RWPE2 (cell line): ENCODE measurements at regions not wholly inside any gene's neighbourhood (a gene's known extent, or its start where the extent isn't known, plus 50 kb on each side); places are given as distances from the start of the nearest gene placed in this dataset.

Experiments
- ATAC-seq: fragments of 200-7000 bp; cut with Tn5 transposase; 3 replicates; pipeline ENCODE4 v1.9.1; 2021; ENCODE audit warnings: low read depth
- DNase-seq: peaks from one replicate; pipeline ENCODE4 v3.0.0-alpha.2; 2020; ENCODE audit warnings: low spot score
- H3K27ac ChIP-seq: fragments of 450-650 bp; 2 replicates; pipeline ENCODE4 v1.5.1; 2017; ENCODE audit warnings: mild to moderate bottlenecking; ENCODE audit not compliant: poor library complexity, severe bottlenecking
- H3K27me3 ChIP-seq: fragments of 250-450 bp; sonication (Bioruptor Pico); 2 replicates; pipeline ENCODE4 v1.5.1; 2021; ENCODE audit warnings: mild to moderate bottlenecking, moderate library complexity; ENCODE audit not compliant: insufficient read depth, poor library complexity, severe bottlenecking
- H3K36me3 ChIP-seq: fragments of 250-450 bp; sonication (Bioruptor Pico); 2 replicates; pipeline ENCODE4 v1.5.1; 2020; ENCODE audit warnings: low read depth, mild to moderate bottlenecking, moderate library complexity
- H3K4me1 ChIP-seq: fragments of 250-450 bp; sonication (Bioruptor Pico); 2 replicates; pipeline ENCODE4 v1.5.1; 2021; ENCODE audit warnings: mild to moderate bottlenecking, moderate library complexity; ENCODE audit not compliant: insufficient read depth, poor library complexity, severe bottlenecking
- H3K4me3 ChIP-seq: fragments of 250-450 bp; sonication (Bioruptor Pico); 2 replicates; pipeline ENCODE4 v1.5.1; 2021; ENCODE audit warnings: mild to moderate bottlenecking, moderate library complexity; ENCODE audit not compliant: severe bottlenecking
- H3K9me3 ChIP-seq: fragments of 250-450 bp; sonication (Bioruptor Pico); 2 replicates; pipeline ENCODE4 v1.5.1; 2021; ENCODE audit warnings: mild to moderate bottlenecking, moderate library complexity; ENCODE audit not compliant: severe bottlenecking
- TF ChIP-seq, protein P1 (sequence below): fragments of 450-650 bp; IDR thresholded peaks from one replicate; pipeline ENCODE4 v1.5.1; 2017; ENCODE audit warnings: mild to moderate bottlenecking, moderate library complexity; ENCODE audit not compliant: poor library complexity, severe bottlenecking

DNA sequence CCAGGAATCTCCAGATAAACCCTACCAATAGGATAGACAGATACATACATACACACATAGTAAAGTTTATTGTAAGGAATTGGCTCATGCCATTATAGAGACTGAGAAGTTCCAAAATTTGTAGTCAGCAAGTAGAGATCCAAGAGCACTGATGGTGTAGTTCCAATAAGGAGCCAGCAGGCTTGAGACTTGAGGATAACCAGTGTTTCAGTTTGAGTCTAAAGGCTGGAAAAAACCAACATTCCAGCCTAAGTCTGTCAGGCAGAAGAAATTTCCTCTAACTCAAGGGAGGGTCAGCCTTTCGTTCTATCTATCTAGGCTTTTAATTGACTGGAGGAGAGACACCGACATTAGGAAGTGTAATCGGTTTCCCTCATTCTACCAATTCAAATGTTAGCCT lies 110.2 kb upstream of the TSHZ3 start:
- no peaks in the 10 kb centered on the region for H3K27me3 ChIP-seq
- TF ChIP-seq, protein P1, sequence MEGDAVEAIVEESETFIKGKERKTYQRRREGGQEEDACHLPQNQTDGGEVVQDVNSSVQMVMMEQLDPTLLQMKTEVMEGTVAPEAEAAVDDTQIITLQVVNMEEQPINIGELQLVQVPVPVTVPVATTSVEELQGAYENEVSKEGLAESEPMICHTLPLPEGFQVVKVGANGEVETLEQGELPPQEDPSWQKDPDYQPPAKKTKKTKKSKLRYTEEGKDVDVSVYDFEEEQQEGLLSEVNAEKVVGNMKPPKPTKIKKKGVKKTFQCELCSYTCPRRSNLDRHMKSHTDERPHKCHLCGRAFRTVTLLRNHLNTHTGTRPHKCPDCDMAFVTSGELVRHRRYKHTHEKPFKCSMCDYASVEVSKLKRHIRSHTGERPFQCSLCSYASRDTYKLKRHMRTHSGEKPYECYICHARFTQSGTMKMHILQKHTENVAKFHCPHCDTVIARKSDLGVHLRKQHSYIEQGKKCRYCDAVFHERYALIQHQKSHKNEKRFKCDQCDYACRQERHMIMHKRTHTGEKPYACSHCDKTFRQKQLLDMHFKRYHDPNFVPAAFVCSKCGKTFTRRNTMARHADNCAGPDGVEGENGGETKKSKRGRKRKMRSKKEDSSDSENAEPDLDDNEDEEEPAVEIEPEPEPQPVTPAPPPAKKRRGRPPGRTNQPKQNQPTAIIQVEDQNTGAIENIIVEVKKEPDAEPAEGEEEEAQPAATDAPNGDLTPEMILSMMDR, result no peak
- H3K36me3 ChIP-seq, result no peaks in the 10 kb centered on the region
- no peak overlapping the region for H3K4me3 ChIP-seq
- H3K27ac ChIP-seq, result no peak overlapping the region
- no peaks in the 10 kb centered on the region for H3K4me1 ChIP-seq
- no peak for ATAC-seq
- H3K9me3 ChIP-seq, result no peaks in the 10 kb centered on the region
- DNase-seq, result no peak

DNA sequence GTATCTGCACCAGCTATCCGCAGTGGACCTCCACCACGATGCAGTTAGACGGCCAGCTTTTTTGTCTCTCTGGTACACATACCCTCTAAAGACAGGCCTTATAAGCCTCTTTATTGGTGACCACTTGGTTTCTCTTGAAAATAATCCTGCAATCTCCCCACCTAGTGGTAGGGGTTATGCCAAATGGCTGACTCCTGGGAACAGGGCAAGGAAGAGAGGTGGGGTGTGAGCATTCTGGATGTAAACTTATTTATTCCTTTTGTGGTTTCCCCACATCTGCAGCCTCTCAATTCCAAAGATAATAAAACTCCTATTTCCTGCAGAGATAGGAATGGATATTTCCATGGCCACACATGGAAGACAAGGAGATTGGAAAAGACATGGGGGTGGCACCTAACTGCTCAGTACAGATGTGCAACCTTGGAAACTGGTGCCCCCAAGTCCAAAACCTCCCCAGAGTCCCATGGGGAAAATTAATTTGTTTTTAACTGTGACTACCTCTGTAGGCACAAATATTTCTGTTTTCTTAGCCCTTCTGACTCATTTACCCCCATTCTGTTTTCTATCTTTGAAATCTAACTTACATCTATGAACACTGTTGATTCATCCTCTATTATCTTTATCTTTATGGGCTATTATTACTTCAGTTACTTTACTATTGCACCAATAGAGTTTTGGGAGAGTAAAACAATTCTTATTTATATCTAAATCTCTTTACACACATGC lies 112.7 kb upstream of the TSHZ3 start:
- H3K27me3 ChIP-seq, result no peaks in the 10 kb centered on the region
- H3K36me3 ChIP-seq, result no peaks in the 10 kb centered on the region
- H3K9me3 ChIP-seq, result no peaks in the 10 kb centered on the region
- no peak overlapping the region for H3K27ac ChIP-seq
- TF ChIP-seq, protein P1, result peak; percentile 27
- H3K4me3 ChIP-seq, result no peak overlapping the region
- DNase-seq, result no peak
- no peaks in the 10 kb centered on the region for H3K4me1 ChIP-seq
- no peak for ATAC-seq

DNA sequence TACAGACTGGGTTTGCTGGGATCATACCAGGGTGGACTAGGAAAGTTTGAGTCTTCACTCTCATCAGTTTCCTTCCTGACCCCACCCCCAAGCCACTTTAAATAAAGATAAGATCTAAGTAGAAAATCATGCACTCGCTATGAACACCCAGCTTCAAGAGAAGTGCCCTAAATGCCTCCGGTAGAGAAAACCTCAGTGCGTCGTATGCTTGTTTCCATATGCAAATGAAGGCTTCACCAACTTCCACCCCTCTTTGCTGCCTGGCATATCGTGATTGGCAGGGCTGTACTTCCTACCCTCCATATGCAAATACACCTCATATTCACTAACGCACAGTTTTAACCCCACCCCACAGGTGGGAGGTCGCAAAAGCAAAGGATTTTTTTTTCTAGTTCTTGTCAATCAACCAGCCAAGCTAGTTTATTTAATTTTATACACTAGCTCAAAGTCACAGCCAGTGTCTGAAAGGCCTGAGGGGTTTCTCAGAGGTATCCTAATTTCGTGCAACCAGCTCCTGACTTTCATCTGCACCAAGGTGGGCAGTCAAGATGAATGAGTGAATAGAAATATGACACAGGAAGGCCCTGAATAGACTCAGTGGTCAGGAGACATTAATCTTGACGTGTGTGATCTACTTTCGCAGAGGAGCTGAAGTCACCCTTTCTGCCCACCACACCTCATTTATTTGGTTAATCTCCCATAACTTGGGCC lies 121.1 kb upstream of the TSHZ3 start:
- no peak overlapping the region for H3K4me3 ChIP-seq
- H3K27ac ChIP-seq, result no peak overlapping the region
- no peak for DNase-seq
- no peaks in the 10 kb centered on the region for H3K27me3 ChIP-seq
- H3K36me3 ChIP-seq, result no peaks in the 10 kb centered on the region
- no peak for ATAC-seq
- H3K9me3 ChIP-seq, result no peaks in the 10 kb centered on the region
- TF ChIP-seq, protein P1, result no peak
- no peaks in the 10 kb centered on the region for H3K4me1 ChIP-seq

DNA sequence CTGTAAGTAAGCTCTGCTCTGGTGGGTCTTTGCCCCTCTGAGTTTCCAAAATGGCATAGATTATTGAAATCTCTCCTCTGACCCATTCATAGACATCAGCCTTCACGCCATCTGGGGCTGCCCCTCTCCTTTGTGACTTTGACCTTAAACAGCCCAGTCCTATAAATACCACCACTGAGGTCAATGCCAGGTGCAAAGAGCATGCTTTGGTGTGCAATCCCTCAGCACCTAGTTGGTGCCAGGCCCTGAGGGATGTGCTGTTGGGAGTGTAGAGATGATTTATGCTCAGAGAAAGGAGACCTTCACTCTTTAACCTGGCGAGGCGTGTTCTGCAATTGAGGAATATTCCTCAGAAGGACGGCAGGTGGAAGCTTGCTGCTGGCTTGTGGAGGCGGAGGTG lies 121.7 kb upstream of the TSHZ3 start:
- ATAC-seq (no peak), DNase-seq (no peak)
- Histone ChIP-seq H3K27me3 (no peaks in the 10 kb centered on the region), H3K4me3 (no peak overlapping the region), H3K27ac (no peak overlapping the region), H3K36me3 (no peaks in the 10 kb centered on the region), H3K9me3 (no peaks in the 10 kb centered on the region), H3K4me1 (no peaks in the 10 kb centered on the region)
- TF ChIP-seq, protein P1, result no peak

DNA sequence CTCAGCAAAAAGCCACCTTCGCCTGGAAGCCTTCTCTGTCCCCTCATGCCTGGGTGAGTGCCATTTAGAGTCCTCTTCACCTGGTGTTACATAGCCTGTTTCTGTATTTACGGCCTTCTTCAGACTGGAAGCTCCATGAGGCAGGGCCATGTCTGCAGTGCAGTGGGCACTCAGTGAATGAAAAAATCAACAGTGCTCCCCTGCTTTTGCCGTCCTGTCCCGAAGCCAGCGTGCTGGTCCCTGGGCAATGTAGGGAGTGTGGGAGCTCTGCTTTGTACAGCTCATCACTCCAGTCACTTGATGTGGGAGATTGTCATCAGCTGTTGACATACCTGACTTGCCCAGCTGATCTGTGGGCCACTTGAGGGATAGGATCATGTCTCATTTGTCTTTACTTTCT lies 129.0 kb upstream of the TSHZ3 start:
- DNase-seq (peak; percentile 11), ATAC-seq (no peak)
- H3K36me3 ChIP-seq, result no peaks in the 10 kb centered on the region
- H3K4me3 ChIP-seq, result no peak overlapping the region
- no peaks in the 10 kb centered on the region for H3K27me3 ChIP-seq
- H3K27ac ChIP-seq, result no peak overlapping the region
- TF ChIP-seq, protein P1, result no peak
- H3K4me1 ChIP-seq, result no peaks in the 10 kb centered on the region
- no peaks in the 10 kb centered on the region for H3K9me3 ChIP-seq
